ENCODE measurements at regions not wholly inside any gene's neighbourhood (a gene's known extent, or its start where the extent isn't known, plus 50 kb on each side); places are given as distances from the start of the nearest gene placed in this dataset.

DNA sequence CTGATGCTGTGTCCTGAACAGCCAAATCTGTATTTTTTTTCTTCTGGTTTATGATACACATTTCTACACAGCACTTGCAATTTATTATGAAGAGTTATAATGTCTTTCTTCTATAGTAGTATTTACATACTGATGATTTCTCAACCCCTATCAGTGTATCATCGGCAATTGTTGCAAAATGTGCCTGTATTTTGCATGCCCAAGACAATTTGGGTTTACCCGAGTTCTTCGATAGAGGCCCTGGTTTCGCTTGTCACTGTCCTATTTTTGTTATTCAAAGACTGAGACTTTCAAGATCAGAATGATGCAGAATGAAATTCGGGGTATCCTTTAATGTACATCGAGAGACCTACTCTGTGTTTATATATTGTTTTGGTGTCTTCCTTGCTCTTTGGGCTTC is 184.5 kb upstream of the PRSS58 start:
- DNase-seq (ENCODE audit: low read depth, low spot score), result no peak
- dilution Hi-C loops (cut with MboI; ENCODE audit: extremely low pct_ligation_motif_present, low sequenced_read_pairs), result no loop called here
- no peak for TF ChIP-seq EZH2 (IDR thresholded peaks at IDR 0.05; ENCODE audit: low read length)
- TF ChIP-seq, protein P1, sequence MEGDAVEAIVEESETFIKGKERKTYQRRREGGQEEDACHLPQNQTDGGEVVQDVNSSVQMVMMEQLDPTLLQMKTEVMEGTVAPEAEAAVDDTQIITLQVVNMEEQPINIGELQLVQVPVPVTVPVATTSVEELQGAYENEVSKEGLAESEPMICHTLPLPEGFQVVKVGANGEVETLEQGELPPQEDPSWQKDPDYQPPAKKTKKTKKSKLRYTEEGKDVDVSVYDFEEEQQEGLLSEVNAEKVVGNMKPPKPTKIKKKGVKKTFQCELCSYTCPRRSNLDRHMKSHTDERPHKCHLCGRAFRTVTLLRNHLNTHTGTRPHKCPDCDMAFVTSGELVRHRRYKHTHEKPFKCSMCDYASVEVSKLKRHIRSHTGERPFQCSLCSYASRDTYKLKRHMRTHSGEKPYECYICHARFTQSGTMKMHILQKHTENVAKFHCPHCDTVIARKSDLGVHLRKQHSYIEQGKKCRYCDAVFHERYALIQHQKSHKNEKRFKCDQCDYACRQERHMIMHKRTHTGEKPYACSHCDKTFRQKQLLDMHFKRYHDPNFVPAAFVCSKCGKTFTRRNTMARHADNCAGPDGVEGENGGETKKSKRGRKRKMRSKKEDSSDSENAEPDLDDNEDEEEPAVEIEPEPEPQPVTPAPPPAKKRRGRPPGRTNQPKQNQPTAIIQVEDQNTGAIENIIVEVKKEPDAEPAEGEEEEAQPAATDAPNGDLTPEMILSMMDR (optimal IDR thresholded peaks at IDR 0.05 in 1 of 3, IDR thresholded peaks at IDR 0.05 in 1 of 3, conservative IDR thresholded peaks at IDR 0.05 in 1 of 3; ENCODE audit: extremely low read depth in 1 of 3, insufficient read depth in 2 of 3, low read length in 3 of 3), result no peak
- Histone ChIP-seq H3K9me3 (ENCODE audit: control insufficient read depth, low read depth, low read length) (no peaks in the 10 kb centered on the region), H3K9me1 (ENCODE audit: control insufficient read depth, extremely low read depth, insufficient read depth, low read length) (no peaks in the 10 kb centered on the region), H2AFZ (ENCODE audit: control insufficient read depth, low read length) (no peak overlapping the region), H3K4me1 (ENCODE audit: control insufficient read depth, extremely low read depth, insufficient read depth, low read length) (peaks cover 19% of the 10 kb centered on the region), H3K4me2 (ENCODE audit: control insufficient read depth, extremely low read depth, insufficient read depth, low read depth, low read length) (no peak overlapping the region), H3K27me3 (ENCODE audit: control insufficient read depth, extremely low read depth, insufficient read depth, low read length) (no peaks in the 10 kb centered on the region), H3K4me3 (ENCODE audit: control insufficient read depth in 2 of 3, extremely low read depth in 1 of 3, insufficient read depth in 2 of 3, low read depth in 1 of 3, low read length in 3 of 3) (no peak overlapping the region), H4K20me1 (ENCODE audit: control insufficient read depth, extremely low read depth, insufficient read depth, low read length) (no peaks in the 10 kb centered on the region), H3K9ac (ENCODE audit: control insufficient read depth, extremely low read depth, insufficient read depth, low read length) (no peak overlapping the region), H3K36me3 (ENCODE audit: control insufficient read depth in 2 of 2, extremely low read depth in 1 of 2, insufficient read depth in 2 of 2, low read length in 2 of 2) (no peaks in the 10 kb centered on the region), H3K27ac (ENCODE audit: control insufficient read depth, insufficient read depth, low read length) (no peak overlapping the region), H3K79me2 (ENCODE audit: control insufficient read depth, insufficient read depth, low read length) (no peaks in the 10 kb centered on the region)
- FAIRE-seq, result no peak

DNA sequence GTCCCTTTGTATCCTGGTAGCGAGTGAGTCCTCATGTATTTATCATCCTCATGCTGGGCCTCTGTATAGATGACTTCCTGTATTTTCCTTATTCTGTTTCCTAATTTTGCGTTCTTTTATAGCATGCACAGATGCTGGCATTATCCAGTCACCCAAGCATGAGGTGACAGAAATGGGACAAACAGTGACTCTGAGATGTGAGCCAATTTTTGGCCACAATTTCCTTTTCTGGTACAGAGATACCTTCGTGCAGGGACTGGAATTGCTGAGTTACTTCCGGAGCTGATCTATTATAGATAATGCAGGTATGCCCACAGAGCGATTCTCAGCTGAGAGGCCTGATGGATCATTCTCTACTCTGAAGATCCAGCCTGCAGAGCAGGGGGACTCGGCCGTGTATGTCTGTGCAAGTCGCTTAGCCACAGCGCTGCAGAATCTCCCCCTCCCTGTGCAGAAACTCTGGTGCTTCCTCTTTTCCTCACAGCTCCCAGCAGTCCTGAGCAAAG is 183.1 kb upstream of the PRSS58 start:
- Histone ChIP-seq H4K20me1 (ENCODE audit: control insufficient read depth, extremely low read depth, insufficient read depth, low read length) (no peaks in the 10 kb centered on the region), H3K4me2 (ENCODE audit: control insufficient read depth, extremely low read depth, insufficient read depth, low read depth, low read length) (no peak overlapping the region), H3K9ac (ENCODE audit: control insufficient read depth, extremely low read depth, insufficient read depth, low read length) (no peak overlapping the region), H3K27me3 (ENCODE audit: control insufficient read depth, extremely low read depth, insufficient read depth, low read length) (no peaks in the 10 kb centered on the region), H3K9me3 (ENCODE audit: control insufficient read depth, low read depth, low read length) (no peaks in the 10 kb centered on the region), H2AFZ (ENCODE audit: control insufficient read depth, low read length) (no peak overlapping the region), H3K27ac (ENCODE audit: control insufficient read depth, insufficient read depth, low read length) (no peak overlapping the region), H3K4me3 (ENCODE audit: control insufficient read depth in 2 of 3, extremely low read depth in 1 of 3, insufficient read depth in 2 of 3, low read depth in 1 of 3, low read length in 3 of 3) (no peak overlapping the region), H3K79me2 (ENCODE audit: control insufficient read depth, insufficient read depth, low read length) (no peaks in the 10 kb centered on the region), H3K9me1 (ENCODE audit: control insufficient read depth, extremely low read depth, insufficient read depth, low read length) (no peaks in the 10 kb centered on the region), H3K4me1 (ENCODE audit: control insufficient read depth, extremely low read depth, insufficient read depth, low read length) (peaks cover 19% of the 10 kb centered on the region), H3K36me3 (ENCODE audit: control insufficient read depth in 2 of 2, extremely low read depth in 1 of 2, insufficient read depth in 2 of 2, low read length in 2 of 2) (no peaks in the 10 kb centered on the region)
- dilution Hi-C loops (cut with MboI; ENCODE audit: extremely low pct_ligation_motif_present, low sequenced_read_pairs), result no loop called here
- FAIRE-seq (no peak), DNase-seq (ENCODE audit: low read depth, low spot score) (no peak)
- no peak for TF ChIP-seq EZH2 (IDR thresholded peaks at IDR 0.05; ENCODE audit: low read length)
- TF ChIP-seq, protein P1 (optimal IDR thresholded peaks at IDR 0.05 in 1 of 3, IDR thresholded peaks at IDR 0.05 in 1 of 3, conservative IDR thresholded peaks at IDR 0.05 in 1 of 3; ENCODE audit: extremely low read depth in 1 of 3, insufficient read depth in 2 of 3, low read length in 3 of 3), result no peak
